Activated CD8-positive, alpha-beta memory T cell treated with anti-CD3 and anti-CD28 coated beads, Interleukin-2, amount 10 ng/mL, durations not matched to agents 7 days and 5 days (primary cell): ENCODE measurements at regions not wholly inside any gene's neighbourhood (a gene's known extent, or its start where the extent isn't known, plus 50 kb on each side); places are given as distances from the start of the nearest gene placed in this dataset.
"Not testable (repeated sequence)": the region's sequence is repeated elsewhere in the genome, so short reads cannot be mapped to it uniquely, and the experiment has no call there.

Source experiments
- ATAC-seq: fragments of 150-1000 bp; cut with Tn5 transposase; one replicate; pipeline ENCODE4 v1.10.0; 2021; ENCODE audit warnings: moderate library complexity
- CTCF ChIA-PET: fragments of 350-600 bp; sonication (Branson Sonifier 250); formaldehyde crosslinking; loops from one replicate; lab custom pipeline; 2021; ENCODE audit warnings: antibody characterized with exemption; lab: Charles Lee
- DNase-seq: peaks from one replicate; pipeline ENCODE4 v3.0.0-alpha.2; 2020
- H3K27ac Mint-ChIP-seq: one replicate; pipeline ENCODE4 v1.8.0; 2021; ENCODE audit warnings: mild to moderate bottlenecking, mixed read lengths
- H3K27me3 Mint-ChIP-seq: one replicate; pipeline ENCODE4 v1.8.0; 2021; ENCODE audit warnings: mixed read lengths
- H3K36me3 Mint-ChIP-seq: one replicate; pipeline ENCODE4 v1.8.0; 2021; ENCODE audit warnings: mild to moderate bottlenecking, mixed read lengths
- H3K4me1 Mint-ChIP-seq: one replicate; pipeline ENCODE4 v1.8.0; 2021; ENCODE audit warnings: mixed read lengths
- H3K4me3 Mint-ChIP-seq: one replicate; pipeline ENCODE4 v1.8.0; 2021; ENCODE audit warnings: mild to moderate bottlenecking, moderate library complexity, mixed read lengths
- H3K9me3 Mint-ChIP-seq: one replicate; pipeline ENCODE4 v1.8.0; 2022; ENCODE audit warnings: low read depth, mixed read lengths

DNA sequence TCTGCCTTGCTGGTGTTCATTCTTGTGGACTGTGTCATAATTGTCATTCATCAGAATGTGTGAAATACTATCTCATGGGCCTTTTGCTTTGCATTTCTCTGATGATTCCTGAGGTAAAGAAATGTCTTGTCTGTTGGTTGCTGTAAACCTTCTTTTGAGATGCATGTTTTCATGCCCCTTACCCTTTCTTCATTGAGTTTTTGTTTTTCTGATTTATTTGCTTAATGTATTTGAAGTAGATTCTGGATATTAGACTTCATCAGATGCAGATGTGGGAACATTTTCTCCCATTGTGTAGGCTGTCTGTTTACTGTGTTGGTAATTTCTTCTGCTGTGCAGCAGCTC lies 159.2 kb downstream of the CCDC74A start:
- ATAC-seq, H3K27me3 Mint-ChIP-seq, H3K4me3 Mint-ChIP-seq, DNase-seq, H3K27ac Mint-ChIP-seq, H3K9me3 Mint-ChIP-seq, CTCF ChIA-PET: not testable (repeated sequence)
- peaks cover 26% of the 10 kb centered on the region for H3K4me1 Mint-ChIP-seq
- H3K36me3 Mint-ChIP-seq = peaks cover 43% of the 10 kb centered on the region

DNA sequence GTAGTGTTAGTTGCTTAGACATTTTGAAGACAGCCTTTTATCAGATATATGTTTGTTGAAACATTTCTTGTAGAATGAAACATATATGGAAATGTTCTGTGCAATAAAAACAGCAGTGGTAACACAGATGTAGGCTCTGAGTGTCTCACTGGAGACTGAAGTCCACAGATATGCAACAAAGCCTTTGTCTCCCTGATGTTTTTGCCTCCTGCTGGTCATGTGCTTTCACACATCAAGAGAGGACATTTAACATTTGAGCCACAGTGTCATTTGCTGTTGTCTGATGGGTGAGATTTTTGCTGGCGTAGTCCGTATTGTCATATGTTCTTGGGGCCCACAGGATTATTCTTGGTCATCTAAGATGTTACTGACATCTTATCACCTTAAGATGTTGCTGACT lies 161.4 kb downstream of the CCDC74A start:
- CTCF ChIA-PET, H3K27ac Mint-ChIP-seq, H3K4me3 Mint-ChIP-seq, H3K27me3 Mint-ChIP-seq, H3K9me3 Mint-ChIP-seq, ATAC-seq, DNase-seq: not testable (repeated sequence)
- H3K4me1 Mint-ChIP-seq = peaks cover 15% of the 10 kb centered on the region
- peaks cover 48% of the 10 kb centered on the region for H3K36me3 Mint-ChIP-seq

DNA sequence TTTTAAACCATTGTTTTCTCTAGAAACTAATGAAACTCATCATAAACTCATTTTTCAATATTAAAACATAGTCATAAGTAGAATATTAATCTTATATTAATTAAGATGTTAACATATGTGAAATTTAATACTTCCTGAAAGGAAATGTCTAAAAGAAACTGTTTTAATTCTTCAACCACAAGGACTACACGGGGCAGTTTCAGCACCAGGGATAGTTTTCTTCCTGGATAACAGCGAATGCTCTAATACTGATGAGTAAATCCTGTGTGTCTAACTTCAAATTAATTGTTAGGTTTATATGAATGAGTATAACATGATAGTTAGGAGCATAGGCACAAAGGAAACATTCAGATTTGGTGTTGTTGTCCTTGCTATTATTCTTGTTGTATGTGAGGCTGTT lies 183.6 kb downstream of the CCDC74A start:
- DNase-seq, H3K27ac Mint-ChIP-seq, ATAC-seq, H3K4me1 Mint-ChIP-seq, CTCF ChIA-PET, H3K4me3 Mint-ChIP-seq, H3K27me3 Mint-ChIP-seq, H3K36me3 Mint-ChIP-seq, H3K9me3 Mint-ChIP-seq: not testable (repeated sequence)

DNA sequence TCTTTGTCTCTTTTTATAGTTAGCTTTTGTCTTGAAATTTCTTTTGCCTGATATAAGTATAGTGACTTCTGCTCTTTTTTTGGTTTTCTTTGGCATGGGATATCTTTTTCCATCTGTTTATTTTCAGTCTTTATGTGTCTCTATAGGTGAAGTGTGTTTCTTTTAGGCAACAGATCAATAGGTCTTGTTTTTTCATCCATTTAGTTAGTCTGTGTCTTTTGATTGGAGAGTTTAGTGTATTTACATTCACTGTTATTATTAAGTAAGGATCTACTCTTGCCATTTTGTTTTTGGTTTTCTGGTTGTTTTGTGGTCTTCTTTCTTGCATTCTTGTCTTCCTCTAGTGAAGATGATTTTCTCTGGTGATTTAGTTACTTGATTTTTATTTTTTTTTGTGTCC lies 190.2 kb downstream of the CCDC74A start:
- CTCF ChIA-PET, DNase-seq, H3K27me3 Mint-ChIP-seq, ATAC-seq, H3K27ac Mint-ChIP-seq, H3K9me3 Mint-ChIP-seq, H3K4me3 Mint-ChIP-seq, H3K4me1 Mint-ChIP-seq, H3K36me3 Mint-ChIP-seq: not testable (repeated sequence)

- H3K27me3 Mint-ChIP-seq, DNase-seq, H3K4me3 Mint-ChIP-seq, H3K9me3 Mint-ChIP-seq, ATAC-seq, H3K36me3 Mint-ChIP-seq, H3K27ac Mint-ChIP-seq, H3K4me1 Mint-ChIP-seq, CTCF ChIA-PET: not testable (repeated sequence)
Observed at GRCh38 chr2:131721163-131721562, 193.5 kb downstream of the CCDC74A start.

DNA sequence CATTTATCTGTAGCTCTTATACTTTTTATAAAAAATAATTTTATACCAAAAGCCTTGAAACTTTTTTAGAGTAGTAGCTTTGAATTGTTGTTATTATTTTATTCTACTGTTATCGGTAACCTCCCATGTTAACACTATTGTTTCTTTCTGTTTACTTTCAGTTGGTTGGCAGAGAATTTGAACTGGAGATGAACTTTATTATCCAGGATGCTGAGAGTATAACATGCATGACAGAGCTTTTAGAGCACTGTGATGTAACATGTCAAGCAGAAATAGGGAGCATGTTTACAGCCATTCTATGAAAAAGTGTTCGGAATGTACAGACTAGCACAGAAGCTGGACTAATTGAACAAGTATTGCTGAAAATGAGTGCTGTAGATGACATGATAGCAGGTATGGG lies 194.6 kb downstream of the CCDC74A start:
- H3K27me3 Mint-ChIP-seq, H3K4me3 Mint-ChIP-seq, DNase-seq, CTCF ChIA-PET, H3K9me3 Mint-ChIP-seq, H3K36me3 Mint-ChIP-seq, H3K4me1 Mint-ChIP-seq, H3K27ac Mint-ChIP-seq, ATAC-seq: not testable (repeated sequence)

DNA sequence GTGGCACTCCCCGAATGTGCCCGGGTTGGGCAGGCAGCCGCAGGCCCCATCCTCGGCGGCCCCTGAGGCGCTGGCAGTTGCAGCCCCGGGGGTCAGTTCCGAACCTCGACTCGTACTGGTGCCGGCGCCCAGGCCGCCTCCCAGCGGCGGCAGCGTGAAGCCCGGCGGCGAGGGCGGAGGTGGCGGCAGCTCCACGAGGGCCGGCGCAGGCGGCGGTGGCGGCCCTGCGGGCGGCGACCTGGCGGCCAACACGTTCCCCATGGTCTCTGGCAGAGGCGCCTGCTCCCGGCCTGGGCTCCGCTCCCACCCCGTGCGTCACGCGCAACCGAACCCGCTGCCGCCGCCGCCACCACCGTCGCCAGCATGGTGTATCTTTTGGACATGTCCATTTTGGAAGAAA lies 196.3 kb downstream of the CCDC74A start:
- no peak for ATAC-seq
- CTCF ChIA-PET = no interaction called here
- H3K4me1 Mint-ChIP-seq = no peaks in the 10 kb centered on the region
- no peak for DNase-seq
- H3K27me3 Mint-ChIP-seq = no peaks in the 10 kb centered on the region
- H3K27ac Mint-ChIP-seq = no peak overlapping the region
- H3K36me3 Mint-ChIP-seq = peaks cover 4% of the 10 kb centered on the region
- H3K9me3 Mint-ChIP-seq = no peaks in the 10 kb centered on the region
- H3K4me3 Mint-ChIP-seq = no peak overlapping the region

GRCh38 chr2:131728451-131728850 lies 200.8 kb downstream of the CCDC74A start:
- CTCF ChIA-PET, H3K27ac Mint-ChIP-seq, H3K9me3 Mint-ChIP-seq, H3K36me3 Mint-ChIP-seq, H3K4me1 Mint-ChIP-seq, H3K27me3 Mint-ChIP-seq, DNase-seq, H3K4me3 Mint-ChIP-seq, ATAC-seq: not testable (repeated sequence)

GRCh38 chr2:131733530-131733929 lies 205.8 kb downstream of the CCDC74A start:
- H3K27me3 Mint-ChIP-seq, ATAC-seq, H3K36me3 Mint-ChIP-seq, H3K9me3 Mint-ChIP-seq, H3K4me3 Mint-ChIP-seq, H3K4me1 Mint-ChIP-seq, H3K27ac Mint-ChIP-seq, DNase-seq, CTCF ChIA-PET: not testable (repeated sequence)

GRCh38 chr2:131736406-131736805 lies 208.7 kb downstream of the CCDC74A start:
- H3K27ac Mint-ChIP-seq, ATAC-seq, CTCF ChIA-PET, H3K4me3 Mint-ChIP-seq, H3K9me3 Mint-ChIP-seq, H3K36me3 Mint-ChIP-seq, H3K27me3 Mint-ChIP-seq, H3K4me1 Mint-ChIP-seq, DNase-seq: not testable (repeated sequence)

- DNase-seq, H3K36me3 Mint-ChIP-seq, CTCF ChIA-PET, H3K4me1 Mint-ChIP-seq, H3K9me3 Mint-ChIP-seq, H3K4me3 Mint-ChIP-seq, H3K27ac Mint-ChIP-seq, ATAC-seq: not testable (repeated sequence)
- peaks cover 16% of the 10 kb centered on the region for H3K27me3 Mint-ChIP-seq
Observed at GRCh38 chr2:131738533-131738932, 210.8 kb downstream of the CCDC74A start.

- ATAC-seq, DNase-seq, CTCF ChIA-PET, H3K4me3 Mint-ChIP-seq, H3K9me3 Mint-ChIP-seq, H3K4me1 Mint-ChIP-seq, H3K36me3 Mint-ChIP-seq, H3K27ac Mint-ChIP-seq: not testable (repeated sequence)
- H3K27me3 Mint-ChIP-seq = peaks cover 16% of the 10 kb centered on the region
Observed at GRCh38 chr2:131738996-131739434, 211.3 kb downstream of the CCDC74A start.

GRCh38 chr2:131753640-131754561 lies 226.2 kb downstream of the CCDC74A start:
- Mint-ChIP-seq H3K4me3 (no peak overlapping the region), H3K36me3 (no peaks in the 10 kb centered on the region), H3K4me1 (no peaks in the 10 kb centered on the region), H3K27ac (no peak overlapping the region), H3K27me3 (no peaks in the 10 kb centered on the region), H3K9me3 (no peaks in the 10 kb centered on the region)
- DNase-seq (no peak), ATAC-seq (no peak)
- CTCF ChIA-PET = no interaction called here

GRCh38 chr2:131754929-131755720 lies 227.4 kb downstream of the CCDC74A start:
- no peak for ATAC-seq
- no peak overlapping the region for H3K27ac Mint-ChIP-seq
- CTCF ChIA-PET = no interaction called here
- no peaks in the 10 kb centered on the region for H3K9me3 Mint-ChIP-seq
- H3K36me3 Mint-ChIP-seq = no peaks in the 10 kb centered on the region
- DNase-seq = no peak
- no peaks in the 10 kb centered on the region for H3K4me1 Mint-ChIP-seq
- H3K4me3 Mint-ChIP-seq = no peak overlapping the region
- no peaks in the 10 kb centered on the region for H3K27me3 Mint-ChIP-seq
